Lower lobe of right lung (tissue), 2 donors: ENCODE measurements at regions not wholly inside any gene's neighbourhood (a gene's known extent, or its start where the extent isn't known, plus 50 kb on each side); places are given as distances from the start of the nearest gene placed in this dataset.

Experiments
- ATAC-seq, 2 donors: fragments of 200-7000 bp; cut with Tn5 transposase; one replicate each; pipeline ENCODE4 v1.9.1; 2020 to 2022; ENCODE audit warnings: mild to moderate bottlenecking in 2 of 2, moderate library complexity in 2 of 2
- DNase-seq: peaks from one replicate; pipeline ENCODE4 v3.0.0-alpha.2; 2020
- H3K27ac ChIP-seq: fragments of 200-600 bp; one replicate; pipeline ENCODE4 v1.8.0; 2022
- H3K27me3 ChIP-seq: fragments of 200-600 bp; one replicate; pipeline ENCODE4 v1.8.0; 2022; ENCODE audit warnings: low read depth
- H3K36me3 ChIP-seq: fragments of 200-600 bp; one replicate; pipeline ENCODE4 v1.8.0; 2022; ENCODE audit warnings: mild to moderate bottlenecking
- H3K4me1 ChIP-seq: fragments of 200-600 bp; one replicate; pipeline ENCODE4 v1.8.0; 2022
- H3K4me3 ChIP-seq: fragments of 200-600 bp; one replicate; pipeline ENCODE4 v1.8.0; 2022; ENCODE audit warnings: mild to moderate bottlenecking
- H3K9me3 ChIP-seq: fragments of 200-600 bp; one replicate; pipeline ENCODE4 v1.8.0; 2022
- CTCF ChIP-seq: fragments of 200-600 bp; IDR thresholded peaks from one replicate; pipeline ENCODE4 v1.8.0; 2022; ENCODE audit warnings: antibody characterized with exemption, mild to moderate bottlenecking
- intact Hi-C: fragments of 100-400 bp; cut with DNase I; formaldehyde crosslinking; loops from one replicate; pipeline ENCODE4 v1.11.0; 2022
- donor health status: DM: no; HTN: yes; CAD: no; lungs with severe emphysema.

DNA sequence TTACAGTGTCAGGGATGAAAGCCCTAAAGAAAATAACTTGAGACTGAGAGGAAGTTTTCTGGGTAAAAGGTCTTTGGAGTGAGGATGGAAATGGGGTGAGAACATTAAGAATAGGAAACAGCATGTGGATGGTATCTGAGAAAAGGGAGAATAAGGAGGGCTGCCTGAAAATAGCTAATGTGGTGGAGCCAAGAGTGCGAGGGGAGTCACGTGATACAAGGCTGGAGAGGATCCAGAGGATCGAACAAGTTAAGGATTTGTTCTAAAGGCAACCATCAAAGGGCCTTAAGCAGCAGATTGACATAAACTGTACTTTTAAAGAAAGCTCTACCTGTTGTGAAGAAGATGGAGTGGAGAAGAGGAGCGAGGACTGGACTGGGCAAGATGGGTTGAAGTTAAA is 347.4 kb upstream of the AGA start:
- Histone ChIP-seq H3K27me3 (no peaks in the 10 kb centered on the region), H3K27ac (no peak overlapping the region), H3K4me3 (no peak overlapping the region), H3K36me3 (no peaks in the 10 kb centered on the region), H3K4me1 (no peaks in the 10 kb centered on the region), H3K9me3 (no peaks in the 10 kb centered on the region)
- intact Hi-C loops: no loop called here
- DNase-seq (no peak), ATAC-seq (no peak)
- no peak for TF ChIP-seq CTCF

- Histone ChIP-seq H3K4me3 (no peak overlapping the region), H3K36me3 (no peaks in the 10 kb centered on the region), H3K4me1 (no peaks in the 10 kb centered on the region), H3K9me3 (no peaks in the 10 kb centered on the region), H3K27ac (no peak overlapping the region), H3K27me3 (no peaks in the 10 kb centered on the region)
- ATAC-seq: no peak
- intact Hi-C loops: no loop called here
- TF ChIP-seq CTCF: no peak
- no peak for DNase-seq
These were observed 349.0 kb upstream of the AGA start for GRCh38 chr4:177791188-177791587.

GRCh38 chr4:177796841-177797240 is 354.6 kb upstream of the AGA start:
- Histone ChIP-seq H3K27me3 (no peaks in the 10 kb centered on the region), H3K4me3 (no peak overlapping the region), H3K4me1 (no peaks in the 10 kb centered on the region), H3K36me3 (no peaks in the 10 kb centered on the region), H3K27ac (no peak overlapping the region), H3K9me3 (no peaks in the 10 kb centered on the region)
- intact Hi-C loops: no loop called here
- DNase-seq: no peak
- ATAC-seq: no peak
- no peak for TF ChIP-seq CTCF

GRCh38 chr4:177798161-177798560 is 355.9 kb upstream of the AGA start:
- Histone ChIP-seq H3K27me3 (no peaks in the 10 kb centered on the region), H3K36me3 (no peaks in the 10 kb centered on the region), H3K4me1 (no peaks in the 10 kb centered on the region), H3K4me3 (no peak overlapping the region), H3K27ac (no peak overlapping the region), H3K9me3 (no peaks in the 10 kb centered on the region)
- TF ChIP-seq CTCF: no peak
- intact Hi-C loops: no loop called here
- DNase-seq (no peak), ATAC-seq (no peak)

DNA sequence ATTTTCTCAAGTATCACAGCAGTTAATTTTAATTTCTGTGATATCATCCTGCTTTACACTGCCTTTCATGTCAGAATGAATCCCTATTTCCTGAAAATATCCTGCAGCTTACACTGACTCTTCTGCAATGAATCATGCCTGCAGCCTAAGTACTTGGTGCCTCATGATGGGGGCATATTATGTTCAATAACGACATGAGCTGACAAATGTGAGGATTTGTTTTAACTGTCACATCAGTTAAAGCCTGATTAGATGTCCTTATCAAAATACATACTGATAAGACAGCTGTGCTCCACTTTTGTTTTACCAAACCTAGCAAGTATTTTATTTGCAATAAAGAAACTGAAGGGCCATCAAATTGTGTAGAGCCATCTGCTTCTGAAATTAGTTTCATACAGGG is 359.9 kb upstream of the AGA start:
- Histone ChIP-seq H3K27me3 (no peaks in the 10 kb centered on the region), H3K4me3 (no peak overlapping the region), H3K4me1 (no peaks in the 10 kb centered on the region), H3K9me3 (no peaks in the 10 kb centered on the region), H3K36me3 (no peaks in the 10 kb centered on the region), H3K27ac (no peak overlapping the region)
- TF ChIP-seq CTCF: no peak
- no peak for ATAC-seq
- DNase-seq: no peak
- intact Hi-C loops: no loop called here

DNA sequence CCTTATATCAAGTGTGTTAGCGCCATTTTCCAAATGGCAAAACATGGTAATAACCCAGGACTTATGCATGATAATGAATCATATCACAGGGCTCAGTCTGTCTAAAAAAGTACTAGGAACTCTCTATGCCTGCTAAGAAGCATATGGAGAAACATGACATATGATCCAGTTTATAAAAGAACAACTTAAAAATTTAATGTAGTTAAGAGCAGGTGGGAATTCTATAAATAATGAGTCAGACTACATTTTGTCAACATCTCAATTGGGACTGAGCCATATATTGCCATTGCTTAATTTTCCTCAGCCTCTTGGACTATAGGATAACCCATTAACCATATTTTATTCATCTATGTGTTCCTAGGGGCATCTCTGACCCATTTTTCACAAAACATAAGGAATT is 360.4 kb upstream of the AGA start:
- no peak for DNase-seq
- intact Hi-C loops: no loop called here
- no peak for ATAC-seq

More for the DNA sequence above, 360.4 kb upstream of the AGA start:
- Histone ChIP-seq H3K9me3 (no peaks in the 10 kb centered on the region), H3K36me3 (no peaks in the 10 kb centered on the region), H3K4me1 (no peaks in the 10 kb centered on the region), H3K27me3 (no peaks in the 10 kb centered on the region), H3K4me3 (no peak overlapping the region), H3K27ac (no peak overlapping the region)
- no peak for TF ChIP-seq CTCF
